ENCODE measurements at regions not wholly inside any gene's neighbourhood (a gene's known extent, or its start where the extent isn't known, plus 50 kb on each side); places are given as distances from the start of the nearest gene placed in this dataset.
"Not testable (repeated sequence)": the region's sequence is repeated elsewhere in the genome, so short reads cannot be mapped to it uniquely, and the experiment has no call there.

DNA sequence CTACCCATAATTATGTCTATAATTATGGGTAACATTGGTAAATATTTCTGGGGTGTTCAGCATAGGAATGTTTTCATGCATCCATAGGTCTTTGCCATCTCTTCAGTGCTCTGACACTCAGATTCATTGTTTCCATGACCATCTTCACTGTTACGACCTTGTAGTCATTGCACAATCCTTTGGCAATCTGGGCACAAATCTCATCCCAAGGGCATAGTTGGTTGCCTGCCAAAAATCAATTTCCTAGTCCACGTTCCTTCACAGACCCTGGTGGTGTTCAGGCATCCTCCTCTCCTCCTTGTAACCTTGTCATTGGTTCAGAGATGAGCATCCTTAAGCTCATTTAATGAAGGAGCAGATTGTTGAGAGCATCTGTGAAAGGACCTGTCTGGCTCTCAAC, 1400.7 kb downstream of the CDH12 start:
- no peak for DNase-seq
- no peaks in the 10 kb centered on the region for H3K9me3 ChIP-seq
- no peak overlapping the region for H3K27ac ChIP-seq
- H3K27me3 ChIP-seq, result no peaks in the 10 kb centered on the region
- no peaks in the 10 kb centered on the region for H3K4me1 ChIP-seq
- intact Hi-C loops (cut with DNase I; ENCODE audit: low total_unique reads), result no loop called here
- WGBS, 2 donors, result 35 to 49% methylated on average over 2 of the region's 2 CpGs
- H3K36me3 ChIP-seq (ENCODE audit: low read depth, missing control alignments), result no peaks in the 10 kb centered on the region
- no peak overlapping the region for H3K4me3 ChIP-seq
- TF ChIP-seq, protein P1, sequence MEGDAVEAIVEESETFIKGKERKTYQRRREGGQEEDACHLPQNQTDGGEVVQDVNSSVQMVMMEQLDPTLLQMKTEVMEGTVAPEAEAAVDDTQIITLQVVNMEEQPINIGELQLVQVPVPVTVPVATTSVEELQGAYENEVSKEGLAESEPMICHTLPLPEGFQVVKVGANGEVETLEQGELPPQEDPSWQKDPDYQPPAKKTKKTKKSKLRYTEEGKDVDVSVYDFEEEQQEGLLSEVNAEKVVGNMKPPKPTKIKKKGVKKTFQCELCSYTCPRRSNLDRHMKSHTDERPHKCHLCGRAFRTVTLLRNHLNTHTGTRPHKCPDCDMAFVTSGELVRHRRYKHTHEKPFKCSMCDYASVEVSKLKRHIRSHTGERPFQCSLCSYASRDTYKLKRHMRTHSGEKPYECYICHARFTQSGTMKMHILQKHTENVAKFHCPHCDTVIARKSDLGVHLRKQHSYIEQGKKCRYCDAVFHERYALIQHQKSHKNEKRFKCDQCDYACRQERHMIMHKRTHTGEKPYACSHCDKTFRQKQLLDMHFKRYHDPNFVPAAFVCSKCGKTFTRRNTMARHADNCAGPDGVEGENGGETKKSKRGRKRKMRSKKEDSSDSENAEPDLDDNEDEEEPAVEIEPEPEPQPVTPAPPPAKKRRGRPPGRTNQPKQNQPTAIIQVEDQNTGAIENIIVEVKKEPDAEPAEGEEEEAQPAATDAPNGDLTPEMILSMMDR (IDR thresholded peaks at IDR 0.05), result no peak

- H3K27me3 ChIP-seq, result no peaks in the 10 kb centered on the region
- WGBS, 2 donors, result 63 to 70% methylated on average over 2 of the region's 2 CpGs
- H3K4me1 ChIP-seq, result no peaks in the 10 kb centered on the region
- H3K27ac ChIP-seq, result no peak overlapping the region
- H3K9me3 ChIP-seq, result no peaks in the 10 kb centered on the region
- intact Hi-C loops (cut with DNase I; ENCODE audit: low total_unique reads), result no loop called here
- no peak overlapping the region for H3K4me3 ChIP-seq
- TF ChIP-seq, protein P1 (IDR thresholded peaks at IDR 0.05), result no peak
- no peak for TF ChIP-seq POLR2A (IDR thresholded peaks at IDR 0.05)
- H3K36me3 ChIP-seq (ENCODE audit: low read depth, missing control alignments), result no peaks in the 10 kb centered on the region
- no peak for DNase-seq
Measured at GRCh38 chr5:21432646-21433045, 1420.5 kb downstream of the CDH12 start.

DNA sequence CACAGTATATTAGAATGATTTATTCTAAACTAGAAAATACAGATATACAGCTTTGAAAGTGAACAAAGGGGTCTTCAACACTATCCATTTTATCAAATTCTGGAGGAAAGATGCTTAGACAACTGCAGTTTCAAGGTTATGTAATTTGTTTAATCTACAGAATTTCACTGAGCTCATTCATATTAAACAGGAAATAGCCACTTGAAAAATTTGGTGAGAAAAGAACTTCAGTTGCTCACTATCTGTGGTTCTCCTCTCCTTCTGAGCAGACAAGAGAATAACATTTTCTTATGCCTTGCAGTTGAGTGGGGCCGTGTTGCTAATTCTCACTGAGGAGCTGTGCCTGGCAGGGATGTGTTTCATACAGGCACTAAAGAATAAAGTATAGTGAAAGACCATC, 1428.2 kb downstream of the CDH12 start:
- H3K27ac ChIP-seq, result no peak overlapping the region
- H3K4me3 ChIP-seq, result no peak overlapping the region
- H3K36me3 ChIP-seq (ENCODE audit: low read depth, missing control alignments), result no peaks in the 10 kb centered on the region
- no peaks in the 10 kb centered on the region for H3K27me3 ChIP-seq
- TF ChIP-seq, protein P1 (IDR thresholded peaks at IDR 0.05), result no peak
- TF ChIP-seq POLR2A (IDR thresholded peaks at IDR 0.05), result no peak
- no peak for DNase-seq
- H3K9me3 ChIP-seq, result no peaks in the 10 kb centered on the region
- no peaks in the 10 kb centered on the region for H3K4me1 ChIP-seq
- intact Hi-C loops (cut with DNase I; ENCODE audit: low total_unique reads), result no loop called here
- 38 to 44% methylated on average over 1 of the region's 1 CpG for WGBS, 2 donors

- Histone ChIP-seq H3K4me3 (no peak overlapping the region), H3K36me3 (ENCODE audit: low read depth, missing control alignments) (no peaks in the 10 kb centered on the region), H3K27me3 (no peaks in the 10 kb centered on the region), H3K27ac (no peak overlapping the region), H3K9me3 (no peaks in the 10 kb centered on the region), H3K4me1 (no peaks in the 10 kb centered on the region)
- intact Hi-C loops (cut with DNase I; ENCODE audit: low total_unique reads), result no loop called here
- no peak for TF ChIP-seq POLR2A (IDR thresholded peaks at IDR 0.05)
- TF ChIP-seq, protein P1 (IDR thresholded peaks at IDR 0.05), result no peak
- DNase-seq, result no peak
Measured at GRCh38 chr5:21419383-21419782, 1431.4 kb upstream of the CDH18 start.

DNA sequence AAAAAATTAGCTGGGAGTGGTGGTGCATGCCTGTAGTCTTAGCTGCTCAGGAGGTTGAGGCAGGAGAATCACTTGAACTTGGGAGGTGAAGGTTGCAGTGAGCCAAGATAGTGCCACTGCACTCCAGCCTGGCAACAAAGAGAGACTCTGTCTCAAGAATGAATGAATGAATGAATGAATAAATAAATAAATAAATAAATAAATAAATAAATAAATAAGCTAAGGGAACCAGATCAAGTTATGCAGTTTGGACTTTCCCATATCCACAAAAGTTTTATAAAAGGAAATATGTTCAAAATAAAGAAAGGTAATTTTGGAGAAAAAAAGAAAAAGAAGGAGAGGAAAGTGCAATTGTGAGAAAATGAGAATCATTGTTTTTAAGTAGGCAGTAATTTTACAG, 1414.1 kb upstream of the CDH18 start:
- H3K4me1 ChIP-seq; intact Hi-C loops (cut with DNase I; ENCODE audit: low total_unique reads); H3K27ac ChIP-seq; H3K36me3 ChIP-seq (ENCODE audit: low read depth, missing control alignments); DNase-seq; H3K27me3 ChIP-seq; H3K4me3 ChIP-seq; H3K9me3 ChIP-seq: not testable (repeated sequence)

Data from testis (tissue), 2 donors.